Thyroid gland (tissue), 4 donors: ENCODE measurements at regions not wholly inside any gene's neighbourhood (a gene's known extent, or its start where the extent isn't known, plus 50 kb on each side); places are given as distances from the start of the nearest gene placed in this dataset.

ENCODE experiments used
- DNase-seq, 2 donors: peaks; one replicate each; pipeline ENCODE4 v3.0.0-alpha.2; 2019
- H3K27ac ChIP-seq, 3 donors: fragments of 200-600 bp; sonication (generic); 1 replicate in 2 of 3; 2 replicates in 1 of 3; pipeline ENCODE4 v1.5.1; 2016 to 2019; ENCODE audit warnings: mild to moderate bottlenecking in 1 of 3, moderate library complexity in 1 of 3
- H3K27me3 ChIP-seq: fragments of 200-600 bp; sonication (generic); one replicate; pipeline ENCODE4 v1.5.1; 2019
- H3K36me3 ChIP-seq, 2 donors: fragments of 200-600 bp; sonication (generic); one replicate each; pipeline ENCODE4 v1.5.1; 2016 to 2019
- H3K4me1 ChIP-seq, 2 donors: fragments of 200-600 bp; sonication (generic); one replicate each; pipeline ENCODE4 v1.5.1; 2017 to 2019
- H3K4me3 ChIP-seq, 3 donors: fragments of 200-600 bp; sonication (generic); replicated peaks in 1 of 3; 1 replicate in 2 of 3; 2 replicates in 1 of 3; pipeline ENCODE4 v1.5.1; 2016; ENCODE audit warnings: mild to moderate bottlenecking in 1 of 3
- H3K9me3 ChIP-seq: fragments of 200-600 bp; sonication (generic); one replicate; pipeline ENCODE4 v1.5.1; 2017
- CTCF ChIP-seq, 6 experiments: fragments of 200-600 bp in 3 of 6; fragments of 450-650 bp in 3 of 6; sonication (generic) in 3 of 6; IDR thresholded peaks; one replicate each; pipeline ENCODE4 v1.5.1; 2016 to 2019; ENCODE audit warnings: antibody characterized with exemption in 6 of 6, mild to moderate bottlenecking in 2 of 6, inconsistent platforms in 1 of 6, moderate library complexity in 1 of 6
- POLR2A ChIP-seq, 2 donors: fragments of 450-650 bp; IDR thresholded peaks; one replicate each; pipeline ENCODE4 v1.6.1; 2017; ENCODE audit warnings: antibody characterized with exemption in 2 of 2, mild to moderate bottlenecking in 2 of 2, moderate library complexity in 1 of 2
- WGBS, 2 donors: methylation state at CpG; one replicate each; pipeline ENCODE4 v1.1.5; 2017; 5-methylcytosine and 5-hydroxymethylcytosine counted together
- intact Hi-C: fragments of 100-400 bp; cut with DNase I; formaldehyde crosslinking; loops from one replicate; pipeline ENCODE4 v1.15.1; 2023

- WGBS, 2 donors = 63 to 64% methylated on average over 4 of the region's 4 CpGs
- DNase-seq = no peak
- intact Hi-C loops = no loop called here
- H3K27ac ChIP-seq = no peak overlapping the region
- no peaks in the 10 kb centered on the region for H3K9me3 ChIP-seq
- H3K36me3 ChIP-seq = no peaks in the 10 kb centered on the region
- no peaks in the 10 kb centered on the region for H3K4me1 ChIP-seq
- TF ChIP-seq CTCF (IDR thresholded peaks at IDR 0.05) = no peak
- no peak for TF ChIP-seq POLR2A (IDR thresholded peaks at IDR 0.05)
- H3K4me3 ChIP-seq = no peak overlapping the region
- no peaks in the 10 kb centered on the region for H3K27me3 ChIP-seq
Observed at GRCh38 chr13:58190577-58190976, 559.0 kb downstream of the PCDH17 start.

GRCh38 chr13:58191754-58192153 is 560.2 kb downstream of the PCDH17 start:
- WGBS, 2 donors = 80 to 88% methylated on average over 1 of the region's 1 CpG
- intact Hi-C loops = no loop called here
- H3K4me1 ChIP-seq = no peaks in the 10 kb centered on the region

GRCh38 chr13:58202099-58202498 is 570.6 kb downstream of the PCDH17 start:
- DNase-seq = no peak
- H3K4me3 ChIP-seq = no peak overlapping the region
- no peaks in the 10 kb centered on the region for H3K27me3 ChIP-seq
- no peaks in the 10 kb centered on the region for H3K9me3 ChIP-seq
- no peaks in the 10 kb centered on the region for H3K4me1 ChIP-seq
- H3K36me3 ChIP-seq = no peaks in the 10 kb centered on the region
- no peak overlapping the region for H3K27ac ChIP-seq
- intact Hi-C loops = no loop called here
- WGBS, 2 donors = 97% methylated on average over 1 of the region's 1 CpG
- TF ChIP-seq POLR2A (IDR thresholded peaks at IDR 0.05) (no peak), CTCF (IDR thresholded peaks at IDR 0.05) (no peak)

More at GRCh38 chr13:58191754-58192153, 560.2 kb downstream of the PCDH17 start:
- Histone ChIP-seq H3K27ac (no peak overlapping the region), H3K36me3 (no peaks in the 10 kb centered on the region), H3K4me3 (no peak overlapping the region), H3K9me3 (no peaks in the 10 kb centered on the region), H3K27me3 (no peaks in the 10 kb centered on the region)
- TF ChIP-seq CTCF (IDR thresholded peaks at IDR 0.05) (no peak), POLR2A (IDR thresholded peaks at IDR 0.05) (no peak)
- DNase-seq = no peak

GRCh38 chr13:58207501-58207900 is 576.0 kb downstream of the PCDH17 start:
- no peaks in the 10 kb centered on the region for H3K36me3 ChIP-seq
- no peak for TF ChIP-seq POLR2A (IDR thresholded peaks at IDR 0.05)
- TF ChIP-seq CTCF (IDR thresholded peaks at IDR 0.05) = no peak
- no peaks in the 10 kb centered on the region for H3K27me3 ChIP-seq
- 79 to 86% methylated on average over 4 of the region's 4 CpGs for WGBS, 2 donors
- DNase-seq = no peak
- no peaks in the 10 kb centered on the region for H3K4me1 ChIP-seq
- no peak overlapping the region for H3K4me3 ChIP-seq
- no peak overlapping the region for H3K27ac ChIP-seq
- no peaks in the 10 kb centered on the region for H3K9me3 ChIP-seq
- intact Hi-C loops = no loop called here

- TF ChIP-seq POLR2A (IDR thresholded peaks at IDR 0.05) = no peak
Observed at GRCh38 chr13:58235454-58235853, 603.9 kb downstream of the PCDH17 start.

More at GRCh38 chr13:58235454-58235853, 603.9 kb downstream of the PCDH17 start:
- Histone ChIP-seq H3K4me3 (no peak overlapping the region), H3K9me3 (no peaks in the 10 kb centered on the region), H3K4me1 (no peaks in the 10 kb centered on the region), H3K27ac (no peak overlapping the region), H3K27me3 (no peaks in the 10 kb centered on the region), H3K36me3 (no peaks in the 10 kb centered on the region)
- no peak for DNase-seq
- intact Hi-C loops = no loop called here
- WGBS, 2 donors = 82 to 85% methylated on average over 4 of the region's 4 CpGs
